NT2/D1 (cell line): ENCODE measurements at regions not wholly inside any gene's neighbourhood (a gene's known extent, or its start where the extent isn't known, plus 50 kb on each side); places are given as distances from the start of the nearest gene placed in this dataset.

Experiments used
- YY1 ChIP-seq: IDR thresholded peaks from 2 replicates; pipeline ENCODE4 v1.6.1; 2011; ENCODE audit not compliant: insufficient read length, insufficient read depth
- ZNF274 ChIP-seq: IDR thresholded peaks from 2 replicates; pipeline ENCODE4 v1.6.1; 2011; ENCODE audit warnings: mild to moderate bottlenecking, low read depth, low read length

DNA sequence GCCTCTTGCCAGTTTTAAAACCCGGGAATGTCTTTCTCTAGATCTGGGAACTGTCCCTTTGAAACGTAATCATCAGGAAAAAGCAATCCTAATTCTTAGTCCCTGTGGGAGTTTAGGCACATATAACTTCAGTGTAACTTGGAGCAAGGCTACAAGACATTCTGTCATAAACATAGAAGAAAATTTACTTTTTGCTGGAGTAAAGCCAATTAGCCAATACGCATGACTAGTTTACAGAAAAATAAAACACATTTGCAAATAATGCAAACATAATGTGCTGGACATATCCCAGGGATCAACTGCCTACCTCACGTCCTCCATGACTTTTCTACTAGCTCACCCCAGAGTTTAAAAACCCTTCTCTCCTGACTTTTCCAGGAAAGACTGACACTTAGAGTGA, 970.6 kb downstream of the MRPL39 start:
- no peak for TF ChIP-seq ZNF274
- TF ChIP-seq YY1: no peak
